Common myeloid progenitor, CD34-positive (primary cell): ENCODE measurements at regions not wholly inside any gene's neighbourhood (a gene's known extent, or its start where the extent isn't known, plus 50 kb on each side); places are given as distances from the start of the nearest gene placed in this dataset.

Experiments used
- CTCF ChIA-PET: fragments of 350-600 bp; sonication (Branson Sonifier 250); formaldehyde crosslinking; loops from one replicate; lab custom pipeline; 2021; ENCODE audit warnings: antibody characterized with exemption; lab: Charles Lee
- POLR2A ChIA-PET: fragments of 350-600 bp; sonication (Branson Sonifier 250); formaldehyde crosslinking; loops from one replicate; lab custom pipeline; 2021; ENCODE audit warnings: antibody characterized with exemption; lab: Charles Lee
- DNase-seq, 3 donors: peaks; one replicate each; pipeline versions ENCODE4 v3.0.0 to v3.0.0-alpha.2; 2013
- H3K27ac ChIP-seq, 2 experiments: 1 replicate in 1 of 2; 2 replicates in 1 of 2; pipeline ENCODE4 v1.7.0; 2013; ENCODE audit warnings: inconsistent platforms in 2 of 2, low read length in 2 of 2, mild to moderate bottlenecking in 2 of 2, low read depth in 1 of 2, moderate library complexity in 1 of 2; ENCODE audit not compliant: severe bottlenecking in 2 of 2, insufficient read depth in 1 of 2, poor library complexity in 1 of 2
- H3K27me3 ChIP-seq, 5 experiments: replicated peaks in 2 of 5; 1 replicate in 3 of 5; 2 replicates in 2 of 5; pipeline versions ENCODE4 v1.6.1 to v1.7.0; 2013; ENCODE audit warnings: low read length in 4 of 5, mild to moderate bottlenecking in 2 of 5, moderate library complexity in 2 of 5, inconsistent platforms in 1 of 5; ENCODE audit not compliant: insufficient read depth in 5 of 5, control insufficient read depth in 4 of 5
- H3K36me3 ChIP-seq, 4 experiments: 1 replicate in 2 of 4; 2 replicates in 2 of 4; pipeline versions ENCODE4 v1.6.1 to v1.7.0; 2013; ENCODE audit warnings: low read length in 3 of 4, control low read depth in 1 of 4, mild to moderate bottlenecking in 1 of 4; ENCODE audit not compliant: control insufficient read depth in 4 of 4, insufficient read depth in 4 of 4
- H3K4me1 ChIP-seq, 4 experiments: 1 replicate in 3 of 4; 2 replicates in 1 of 4; pipeline versions ENCODE4 v1.6.1 to v1.7.1; 2013; ENCODE audit warnings: low read length in 3 of 4, mild to moderate bottlenecking in 3 of 4, control low read depth in 1 of 4, inconsistent platforms in 1 of 4, moderate library complexity in 1 of 4; ENCODE audit not compliant: control insufficient read depth in 4 of 4, insufficient read depth in 4 of 4; ENCODE audit errors: control extremely low read depth in 1 of 4
- H3K4me3 ChIP-seq, 7 experiments: 1 replicate in 4 of 7; 2 replicates in 3 of 7; pipeline versions ENCODE4 v1.5.1 to v1.7.0; 2013; ENCODE audit warnings: mild to moderate bottlenecking in 7 of 7, low read length in 6 of 7, moderate library complexity in 6 of 7, inconsistent platforms in 2 of 7, low read depth in 2 of 7, control low read depth in 1 of 7; ENCODE audit not compliant: insufficient read depth in 4 of 7, control insufficient read depth in 1 of 7; ENCODE audit errors: extremely low read depth in 1 of 7
- H3K9me3 ChIP-seq, 5 experiments: 1 replicate in 4 of 5; 2 replicates in 1 of 5; pipeline versions ENCODE4 v1.6.1 to v1.7.1; 2013; ENCODE audit warnings: low read length in 4 of 5, mild to moderate bottlenecking in 2 of 5, inconsistent platforms in 1 of 5, low read depth in 1 of 5, moderate library complexity in 1 of 5; ENCODE audit not compliant: control insufficient read depth in 4 of 5, insufficient read depth in 2 of 5; ENCODE audit errors: control extremely low read depth in 1 of 5
- whole genome bisulfite sequencing: methylation state at CpG from one replicate; pipeline ENCODE4 v1.1.5; 2013; ENCODE audit not compliant: insufficient coverage; 5-methylcytosine and 5-hydroxymethylcytosine counted together

GRCh38 chr3:193851941-193852674 lies 259.1 kb downstream of the OPA1 start:
- H3K27me3 ChIP-seq, result no peaks in the 10 kb centered on the region
- 65% methylated on average over 8 of the region's 13 CpGs for WGBS
- peaks cover 12 to 32% (median 24%) of the 10 kb centered on the region in 4 experiments for H3K4me1 ChIP-seq
- no peaks in the 10 kb centered on the region for H3K36me3 ChIP-seq
- CTCF ChIA-PET, result interaction anchor here (4.4 kb wide), 1 partner anchor 7 kb away, joined by 24 read pairs; no protein-coding TSS in a partner anchor
- DNase-seq, result no peak
- H3K27ac ChIP-seq, result no peak overlapping the region
- POLR2A ChIA-PET, result no interaction called here
- H3K4me3 ChIP-seq, result no peak overlapping the region
- no peaks in the 10 kb centered on the region for H3K9me3 ChIP-seq

- H3K36me3 ChIP-seq, result no peaks in the 10 kb centered on the region
- no peaks in the 10 kb centered on the region for H3K9me3 ChIP-seq
- peak overlapping the region in 1 of 2 experiments; percentile 44 for H3K27ac ChIP-seq
- peaks cover 12 to 36% (median 25%) of the 10 kb centered on the region in 4 experiments for H3K4me1 ChIP-seq
- H3K4me3 ChIP-seq, result no peak overlapping the region
- CTCF ChIA-PET, result interaction anchor here (1.1 to 4.4 kb wide), 5 partner anchors 8 to 277 kb away, joined by 3 to 24 read pairs (median 7); no protein-coding TSS in a partner anchor
- no peak for DNase-seq
- POLR2A ChIA-PET, result interaction anchor here (0.6 to 1.8 kb wide), 4 partner anchors 10 to 454 kb away, joined by 3 to 6 read pairs (median 4); no protein-coding TSS in a partner anchor
- no peaks in the 10 kb centered on the region for H3K27me3 ChIP-seq
- WGBS, result no CpG with 5 or more reads among the region's 1 CpG
These were observed 259.9 kb downstream of the OPA1 start for GRCh38 chr3:193852901-193853300.

GRCh38 chr3:193853511-193854219 lies 260.7 kb downstream of the OPA1 start:
- Histone ChIP-seq H3K4me3 (no peak overlapping the region), H3K9me3 (no peaks in the 10 kb centered on the region), H3K27ac (peak overlapping the region in 1 of 2 experiments; percentile 52), H3K4me1 (peaks cover 12 to 43% (median 28%) of the 10 kb centered on the region in 4 experiments), H3K27me3 (no peaks in the 10 kb centered on the region), H3K36me3 (no peaks in the 10 kb centered on the region)
- DNase-seq, result peak; percentile 85 to 95 (median 91)
- CTCF ChIA-PET, result interaction anchor here (0.8 to 4.4 kb wide), 7 partner anchors 9 to 454 kb away, joined by 3 to 24 read pairs (median 3); no protein-coding TSS in a partner anchor
- WGBS, result 0% methylated on average over 1 of the region's 3 CpGs
- POLR2A ChIA-PET, result interaction anchor here (0.6 to 1.8 kb wide), 5 partner anchors 11 to 453 kb away, joined by 3 to 6 read pairs (median 4); no protein-coding TSS in a partner anchor

- WGBS, result 79% methylated on average over 2 of the region's 3 CpGs
- no peaks in the 10 kb centered on the region for H3K9me3 ChIP-seq
- ChIA-PET POLR2A (no interaction called here), CTCF (interaction anchor here (1.2 kb wide), 1 partner anchor 69 kb away, joined by 3 read pairs; no protein-coding TSS in a partner anchor)
- H3K27me3 ChIP-seq, result peaks cover 0 to 1% (median 0%) of the 10 kb centered on the region in 5 experiments
- peak; percentile 29 to 79 (median 78) for DNase-seq
- H3K4me3 ChIP-seq, result no peak overlapping the region
- H3K4me1 ChIP-seq, result peaks cover 11 to 35% (median 20%) of the 10 kb centered on the region in 4 experiments
- no peaks in the 10 kb centered on the region for H3K36me3 ChIP-seq
- H3K27ac ChIP-seq, result no peak overlapping the region
These were observed 265.0 kb downstream of the OPA1 start for GRCh38 chr3:193857996-193858395.

- no peak overlapping the region for H3K27ac ChIP-seq
- no peak overlapping the region for H3K4me3 ChIP-seq
- no peaks in the 10 kb centered on the region for H3K36me3 ChIP-seq
- peaks cover 3 to 23% (median 9%) of the 10 kb centered on the region in 4 experiments for H3K4me1 ChIP-seq
- CTCF ChIA-PET, result no interaction called here
- H3K27me3 ChIP-seq, result peaks cover 0 to 2% (median 0%) of the 10 kb centered on the region in 5 experiments
- POLR2A ChIA-PET, result no interaction called here
- 95% methylated on average over 3 of the region's 3 CpGs for WGBS
- peak in 1 of 3 donors; percentile 42 for DNase-seq
- H3K9me3 ChIP-seq, result no peaks in the 10 kb centered on the region
These were observed 266.2 kb downstream of the OPA1 start for GRCh38 chr3:193859195-193859594.

- H3K36me3 ChIP-seq, result no peaks in the 10 kb centered on the region
- no peak for DNase-seq
- WGBS, result no CpG with 5 or more reads among the region's 2 CpGs
- H3K4me1 ChIP-seq, result peaks cover 0 to 18% (median 6%) of the 10 kb centered on the region in 4 experiments
- no peak overlapping the region for H3K27ac ChIP-seq
- H3K9me3 ChIP-seq, result no peaks in the 10 kb centered on the region
- H3K4me3 ChIP-seq, result no peak overlapping the region
- peaks cover 0 to 2% (median 0%) of the 10 kb centered on the region in 5 experiments for H3K27me3 ChIP-seq
- POLR2A ChIA-PET, result no interaction called here
- CTCF ChIA-PET, result no interaction called here
These were observed 268.0 kb downstream of the OPA1 start for GRCh38 chr3:193861012-193861411.
